ENCODE measurements at regions not wholly inside any gene's neighbourhood (a gene's known extent, or its start where the extent isn't known, plus 50 kb on each side); places are given as distances from the start of the nearest gene placed in this dataset.

GRCh38 chr2:88320076-88320773, 132.3 kb downstream of the FOXI3 start:
- POLR2A ChIA-PET: interaction anchor here (0.6 kb wide), 1 partner anchor 53 kb away, joined by 3 read pairs; no protein-coding TSS in a partner anchor
- H3K4me3 ChIP-seq (ENCODE audit: low read depth, low read length): no peak overlapping the region
- TF ChIP-seq CTCF (IDR thresholded peaks at IDR 0.05; ENCODE audit: insufficient read depth, low read length, missing control alignments): no peak
- DNase-seq (ENCODE audit: low read depth, low spot score): no peak
- CTCF ChIA-PET: interaction anchor here (1.1 kb wide), 1 partner anchor 129 kb away, joined by 3 read pairs; no protein-coding TSS in a partner anchor

GRCh38 chr2:88318956-88319330, 133.6 kb downstream of the FOXI3 start:
- no peak overlapping the region for H3K4me3 ChIP-seq (ENCODE audit: low read depth, low read length)
- no peak for TF ChIP-seq CTCF (IDR thresholded peaks at IDR 0.05; ENCODE audit: insufficient read depth, low read length, missing control alignments)
- ChIA-PET POLR2A (no interaction called here), CTCF (no interaction called here)
- no peak for DNase-seq (ENCODE audit: low read depth, low spot score)

- DNase-seq (ENCODE audit: low read depth, low spot score): no peak
- ChIA-PET CTCF (no interaction called here), POLR2A (no interaction called here)
- TF ChIP-seq CTCF (IDR thresholded peaks at IDR 0.05; ENCODE audit: insufficient read depth, low read length, missing control alignments): no peak
- no peak overlapping the region for H3K4me3 ChIP-seq (ENCODE audit: low read depth, low read length)
Observed at GRCh38 chr2:88318071-88318955, 134.2 kb downstream of the FOXI3 start.

GRCh38 chr2:88310787-88311186, 140.6 kb downstream of the THNSL2 start:
- ChIA-PET POLR2A (no interaction called here), CTCF (no interaction called here)
- DNase-seq (ENCODE audit: low read depth, low spot score): no peak
- no peak overlapping the region for H3K4me3 ChIP-seq (ENCODE audit: low read depth, low read length)
- no peak for TF ChIP-seq CTCF (IDR thresholded peaks at IDR 0.05; ENCODE audit: insufficient read depth, low read length, missing control alignments)

GRCh38 chr2:88307817-88308216, 137.7 kb downstream of the THNSL2 start:
- ChIA-PET POLR2A (no interaction called here), CTCF (interaction anchor here (1.9 kb wide), 1 partner anchor 247 kb away, joined by 5 read pairs; no protein-coding TSS in a partner anchor)
- no peak overlapping the region for H3K4me3 ChIP-seq (ENCODE audit: low read depth, low read length)
- TF ChIP-seq CTCF (IDR thresholded peaks at IDR 0.05; ENCODE audit: insufficient read depth, low read length, missing control alignments): peak; percentile 12
- no peak for DNase-seq (ENCODE audit: low read depth, low spot score)

- no peak for TF ChIP-seq CTCF (IDR thresholded peaks at IDR 0.05; ENCODE audit: insufficient read depth, low read length, missing control alignments)
- CTCF ChIA-PET: no interaction called here
- DNase-seq (ENCODE audit: low read depth, low spot score): no peak
- POLR2A ChIA-PET: no interaction called here
- no peak overlapping the region for H3K4me3 ChIP-seq (ENCODE audit: low read depth, low read length)
Observed at GRCh38 chr2:88303865-88304264, 133.7 kb downstream of the THNSL2 start.
